ENCODE measurements at regions not wholly inside any gene's neighbourhood (a gene's known extent, or its start where the extent isn't known, plus 50 kb on each side); places are given as distances from the start of the nearest gene placed in this dataset.

DNA sequence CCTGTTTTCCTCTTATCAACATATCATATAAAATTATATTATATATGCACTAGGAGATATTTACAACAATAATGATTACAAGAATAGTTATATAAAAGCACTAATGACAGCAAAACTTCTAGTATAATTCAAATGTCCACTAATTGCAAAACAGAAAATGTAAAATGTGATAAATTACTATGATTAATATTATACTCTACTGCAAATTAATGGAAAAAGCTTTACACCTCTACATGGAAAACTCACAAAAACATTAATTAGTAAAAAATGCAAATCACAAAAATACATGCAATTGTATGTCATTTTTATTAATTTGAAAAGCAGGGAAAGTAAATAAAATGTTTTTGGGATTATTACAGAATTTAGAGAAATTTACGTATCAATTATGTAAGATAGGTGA lies 681.0 kb upstream of the PCDH20 start:
- DNase-seq (ENCODE audit: low read depth): no peak

GRCh38 chr13:62094932-62095331 lies 679.3 kb upstream of the PCDH20 start:
- DNase-seq (ENCODE audit: low read depth): no peak

DNA sequence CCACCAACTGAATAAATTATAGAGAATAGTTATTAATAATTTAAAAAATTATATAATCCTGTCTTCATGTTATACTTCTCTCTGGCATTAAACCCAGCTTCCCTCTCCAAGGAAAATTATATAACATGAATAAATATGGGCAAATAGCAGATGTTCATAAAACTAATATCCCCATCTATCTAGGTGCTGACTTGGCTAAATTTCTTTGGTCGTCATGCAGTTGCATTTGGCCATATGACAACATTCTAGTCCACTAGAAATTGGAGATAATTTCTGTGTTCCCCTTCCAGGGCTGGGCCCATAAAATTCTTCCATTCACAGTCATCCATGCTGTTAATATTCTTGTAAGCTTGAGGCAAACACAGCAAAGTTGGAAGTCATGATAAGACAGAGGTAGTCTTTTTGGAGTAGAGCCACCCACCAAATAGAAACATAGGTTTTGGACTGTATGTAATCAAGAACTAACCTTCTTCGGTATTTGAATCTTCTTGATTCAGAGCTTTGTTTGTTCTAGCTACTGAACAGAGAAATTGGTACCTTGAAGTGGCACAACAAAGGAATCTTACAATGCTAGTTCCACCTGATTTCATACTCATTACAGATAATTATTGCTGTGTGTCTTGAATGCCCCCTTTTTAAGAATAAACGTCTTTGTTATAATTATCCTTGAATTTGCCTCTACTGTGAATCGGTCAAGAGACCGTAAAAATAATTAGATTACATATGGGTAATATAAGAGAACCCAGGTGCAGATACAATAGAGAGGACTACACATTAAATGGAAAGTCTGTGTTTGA lies 678.5 kb upstream of the PCDH20 start:
- DNase-seq (ENCODE audit: low read depth): no peak

GRCh38 chr13:62092949-62093348 lies 677.3 kb upstream of the PCDH20 start:
- DNase-seq (ENCODE audit: low read depth): no peak

GRCh38 chr13:62092536-62092935 lies 676.9 kb upstream of the PCDH20 start:
- DNase-seq (ENCODE audit: low read depth): no peak

DNA sequence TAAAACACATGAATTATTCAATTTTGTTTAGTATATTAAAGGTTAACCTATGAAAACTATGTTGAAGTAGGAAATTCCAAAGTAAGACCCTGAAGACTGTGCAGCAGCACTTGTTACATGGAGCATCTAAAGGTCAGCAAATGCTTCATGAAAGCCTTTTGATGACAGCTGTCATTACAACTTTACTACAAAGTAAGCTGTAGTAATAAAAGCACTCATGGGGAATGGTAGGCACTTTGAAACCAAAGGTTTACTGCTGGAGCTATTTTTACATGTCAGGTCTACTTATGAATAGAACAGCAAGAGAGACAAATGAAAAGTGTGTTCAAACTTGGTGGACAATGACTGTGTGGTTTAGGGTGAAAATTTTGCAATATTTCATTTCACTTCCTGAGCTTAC lies 672.5 kb upstream of the PCDH20 start:
- no peak for DNase-seq (ENCODE audit: low read depth)

DNA sequence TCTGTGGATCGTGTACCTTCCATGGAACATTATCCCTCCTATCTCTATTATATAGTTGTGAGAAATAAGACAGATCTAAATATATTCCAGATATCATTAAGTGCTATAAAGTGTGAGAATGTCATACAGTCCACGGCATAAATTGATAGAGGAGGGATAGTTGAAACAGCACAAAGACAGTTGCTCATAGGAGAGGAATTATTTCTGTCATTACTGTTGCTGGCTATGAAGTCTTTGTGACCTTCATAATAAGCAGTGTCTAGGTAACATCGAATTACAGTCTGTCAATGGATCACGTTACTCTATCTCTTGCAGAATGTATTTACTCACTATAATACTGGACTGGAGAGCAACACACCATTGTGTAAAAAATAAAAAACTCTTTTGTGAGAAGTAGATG lies 671.5 kb upstream of the PCDH20 start:
- DNase-seq (ENCODE audit: low read depth): no peak

DNA sequence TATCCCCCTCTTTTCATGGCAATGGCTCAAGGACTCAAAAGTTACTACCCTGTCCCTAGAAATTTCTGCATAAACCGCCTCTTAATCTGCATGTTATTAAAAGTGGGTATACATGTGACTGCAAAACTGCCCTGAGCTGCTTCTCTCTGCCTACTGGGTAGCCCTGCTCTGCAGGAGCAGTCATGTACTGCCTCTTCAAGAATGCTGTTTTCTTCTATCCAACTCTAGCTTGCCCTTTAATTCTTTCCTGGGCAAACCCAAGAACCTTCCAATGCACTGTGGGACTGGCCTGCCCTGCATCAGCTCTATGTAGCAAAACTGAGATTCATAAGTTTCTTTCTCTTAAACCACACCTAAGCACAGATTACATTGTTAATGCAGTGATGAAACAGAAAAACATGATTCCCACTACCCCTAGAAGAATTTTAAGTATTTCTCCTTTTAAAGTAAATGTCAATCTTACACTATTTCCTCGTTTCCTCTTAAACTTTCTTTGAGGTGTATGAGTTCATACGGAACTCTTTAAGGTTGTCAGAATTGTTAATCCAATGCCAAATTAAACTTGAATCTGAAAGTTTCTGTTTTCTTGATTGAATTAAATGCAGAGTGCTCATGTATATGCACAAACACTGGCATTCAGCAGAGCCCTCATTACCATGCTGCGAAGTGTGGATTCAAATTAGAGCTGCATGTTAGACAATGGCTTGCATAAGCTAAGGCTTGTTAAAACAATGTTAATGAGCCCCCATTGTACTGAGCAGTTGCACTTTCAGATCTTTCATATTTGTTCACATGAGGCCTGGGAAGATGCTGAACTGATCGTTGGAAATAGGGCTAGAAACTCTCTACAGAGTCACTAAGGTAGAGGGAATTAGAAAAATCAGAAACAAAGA lies 669.9 kb upstream of the PCDH20 start:
- DNase-seq (ENCODE audit: low read depth): no peak

DNA sequence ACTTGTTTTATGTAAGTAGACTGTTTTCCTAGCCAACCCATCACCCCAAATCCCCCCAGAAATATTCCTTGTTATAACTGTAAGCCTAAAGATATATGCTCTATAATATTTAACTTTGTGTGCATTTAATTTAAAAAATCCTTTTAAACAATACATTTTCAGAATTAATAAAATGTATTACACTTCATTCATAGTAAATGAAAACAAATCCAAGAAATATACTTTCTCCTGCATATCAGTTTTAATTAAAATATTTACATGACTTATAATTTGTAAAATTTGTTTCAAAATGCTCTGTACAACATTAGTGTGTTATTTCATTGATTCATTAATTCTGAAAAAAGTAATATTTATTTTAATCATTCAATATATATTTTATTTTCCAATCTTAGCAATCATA lies 669.1 kb upstream of the PCDH20 start:
- no peak for DNase-seq (ENCODE audit: low read depth)

DNA sequence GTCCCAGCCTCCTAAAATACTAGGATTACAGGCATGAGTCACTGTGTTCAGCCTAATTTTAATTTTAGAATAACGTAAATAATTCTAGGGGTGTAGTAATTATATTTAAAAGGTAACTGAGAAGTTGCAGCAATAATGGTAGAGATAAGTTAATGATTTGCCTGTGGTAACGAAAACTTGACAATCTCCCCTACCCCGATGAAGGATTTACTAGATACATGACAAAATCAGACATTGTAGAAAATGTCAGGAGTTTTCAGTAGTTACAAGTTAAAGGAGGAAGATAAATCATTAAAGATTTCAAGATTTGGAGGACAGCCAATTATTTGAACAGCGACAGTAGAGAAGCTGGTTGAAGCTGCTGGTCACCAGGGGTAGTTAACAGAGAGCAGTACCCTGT lies 652.2 kb upstream of the PCDH20 start:
- DNase-seq (ENCODE audit: low read depth): no peak

- no peak for DNase-seq (ENCODE audit: low read depth)
These were observed 649.4 kb upstream of the PCDH20 start for GRCh38 chr13:62065016-62065415.

DNA sequence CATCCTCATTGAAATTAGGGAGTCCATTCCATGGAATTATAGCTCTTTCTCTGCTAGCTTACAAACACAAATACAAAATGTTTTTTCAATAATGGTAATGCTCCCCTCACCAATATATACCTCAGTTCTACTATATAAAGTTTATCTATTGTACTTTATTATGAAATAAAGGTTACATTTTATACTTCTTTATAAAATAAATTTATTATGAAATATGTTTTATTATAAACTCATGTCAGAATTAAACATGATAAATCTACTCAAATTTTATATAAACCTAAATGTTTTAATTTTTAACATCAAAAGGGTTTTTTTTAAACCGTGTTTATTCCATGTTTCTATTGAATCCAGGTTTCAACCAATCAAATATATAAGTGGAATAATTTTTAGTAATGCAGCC lies 646.1 kb upstream of the PCDH20 start:
- no peak for DNase-seq (ENCODE audit: low read depth)

DNA sequence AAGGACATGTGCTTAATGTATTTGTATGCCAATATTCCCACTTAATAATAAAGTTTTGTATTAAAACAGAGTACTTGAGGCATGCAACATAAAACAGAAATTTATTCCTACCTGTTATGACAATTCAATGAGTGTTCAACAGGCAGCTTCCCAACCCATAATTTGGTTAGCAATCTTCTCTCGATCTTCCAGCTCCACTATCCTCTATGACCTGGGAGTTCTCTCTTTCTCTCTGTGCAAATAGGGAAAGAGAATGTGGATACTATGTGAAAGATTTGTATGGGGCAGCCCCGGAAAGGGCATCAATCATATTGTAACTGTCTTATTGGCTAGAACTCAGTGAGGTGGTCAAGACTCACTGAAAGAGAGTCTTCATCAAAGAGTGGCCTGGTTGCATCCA lies 644.9 kb upstream of the PCDH20 start:
- DNase-seq (ENCODE audit: low read depth): no peak

- no peak for DNase-seq (ENCODE audit: low read depth)
These were observed 641.6 kb upstream of the PCDH20 start for GRCh38 chr13:62057286-62057685.

- no peak for DNase-seq (ENCODE audit: low read depth)
These were observed 634.3 kb upstream of the PCDH20 start for GRCh38 chr13:62049992-62050391.

GRCh38 chr13:62046512-62046911 lies 630.9 kb upstream of the PCDH20 start:
- DNase-seq (ENCODE audit: low read depth): no peak

GRCh38 chr13:62043600-62043999 lies 628.0 kb upstream of the PCDH20 start:
- DNase-seq (ENCODE audit: low read depth): no peak

DNA sequence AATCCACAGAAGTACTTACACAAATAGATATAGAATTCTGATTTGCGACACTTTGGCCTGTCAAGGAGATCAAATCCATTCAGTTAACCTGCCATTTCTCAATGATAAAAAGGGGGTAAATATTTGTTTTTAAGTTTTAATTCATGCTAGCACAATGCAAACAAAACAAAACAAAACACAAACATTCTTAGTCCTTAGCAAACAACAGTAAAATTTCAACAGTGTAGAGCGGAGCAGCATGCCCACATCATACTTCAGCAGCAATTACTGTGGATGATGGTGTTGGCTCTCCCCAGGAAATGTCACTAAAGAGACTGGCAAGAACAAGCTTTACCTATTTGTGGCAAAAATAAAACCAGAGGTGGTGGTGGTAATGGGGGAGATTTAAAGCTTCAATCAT lies 625.2 kb upstream of the PCDH20 start:
- no peak for DNase-seq (ENCODE audit: low read depth)

GRCh38 chr13:62040078-62040477 lies 624.4 kb upstream of the PCDH20 start:
- no peak for DNase-seq (ENCODE audit: low read depth)

GRCh38 chr13:62038214-62038613 lies 622.6 kb upstream of the PCDH20 start:
- no peak for DNase-seq (ENCODE audit: low read depth)

- DNase-seq (ENCODE audit: low read depth): no peak
These were observed 620.3 kb upstream of the PCDH20 start for GRCh38 chr13:62035981-62036380.

DNA sequence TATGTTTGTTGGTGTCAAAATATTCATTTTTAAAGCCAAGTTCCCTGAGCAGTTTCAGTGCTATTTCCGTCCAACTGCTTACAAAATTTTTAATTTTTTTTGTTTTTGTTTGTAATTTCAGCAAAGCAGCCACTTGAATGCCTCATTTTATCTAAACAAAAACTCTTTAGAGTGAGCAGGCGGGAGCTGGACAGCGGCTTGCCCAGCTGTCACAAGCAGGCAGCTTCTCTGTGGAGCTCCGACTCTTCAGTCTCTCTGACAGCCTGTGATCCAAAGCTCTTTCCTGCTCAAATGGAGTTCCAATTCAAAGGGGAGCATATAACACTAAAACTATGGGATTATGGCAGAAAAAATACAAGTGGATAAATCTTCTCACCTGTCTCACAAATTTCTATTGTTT lies 618.3 kb upstream of the PCDH20 start:
- DNase-seq (ENCODE audit: low read depth): no peak

- DNase-seq (ENCODE audit: low read depth): no peak
These were observed 606.7 kb upstream of the PCDH20 start for GRCh38 chr13:62022369-62022768.
